GM23338 (cell line): ENCODE measurements at regions not wholly inside any gene's neighbourhood (a gene's known extent, or its start where the extent isn't known, plus 50 kb on each side); places are given as distances from the start of the nearest gene placed in this dataset.

Experiments used
- ATAC-seq: fragments of 200-7000 bp; cut with Tn5 transposase; 3 replicates; pipeline ENCODE4 v1.9.1; 2020
- DNase-seq: peaks from one replicate; pipeline ENCODE4 v3.0.0-alpha.2; 2015; ENCODE audit warnings: low spot score
- H2AFZ ChIP-seq: fragments of 200-600 bp; sonication (generic); 2 replicates; pipeline ENCODE4 v1.8.0; 2016; ENCODE audit warnings: antibody characterized with exemption, mild to moderate bottlenecking, moderate library complexity
- H3F3A ChIP-seq: fragments of 200-600 bp; sonication (generic); replicated peaks from 2 replicates; pipeline ENCODE4 v1.8.0; 2017; ENCODE audit warnings: antibody characterized with exemption, mixed run types, low read depth
- H3K27ac ChIP-seq: fragments of 200-600 bp; sonication (generic); 2 replicates; pipeline ENCODE4 v1.6.1; 2016; ENCODE audit warnings: low read depth
- H3K27me3 ChIP-seq: fragments of 200-600 bp; sonication (generic); 2 replicates; pipeline ENCODE4 v1.8.0; 2016; ENCODE audit warnings: mild to moderate bottlenecking, mixed run types, moderate library complexity; ENCODE audit not compliant: insufficient read depth
- H3K36me3 ChIP-seq: fragments of 200-600 bp; sonication (generic); 2 replicates; pipeline ENCODE4 v1.8.0; 2016; ENCODE audit warnings: mild to moderate bottlenecking; ENCODE audit not compliant: insufficient read depth
- H3K4me1 ChIP-seq: fragments of 200-600 bp; sonication (generic); 2 replicates; pipeline ENCODE4 v1.8.0; 2016; ENCODE audit warnings: mild to moderate bottlenecking, moderate library complexity; ENCODE audit not compliant: insufficient read depth
- H3K4me2 ChIP-seq: fragments of 200-600 bp; sonication (generic); 2 replicates; pipeline ENCODE4 v1.7.1; 2017; ENCODE audit warnings: mixed run types
- H3K4me3 ChIP-seq: fragments of 200-600 bp; sonication (generic); 2 replicates; pipeline ENCODE4 v1.6.1; 2016; ENCODE audit warnings: mixed run types
- H3K79me2 ChIP-seq: fragments of 200-600 bp; sonication (generic); replicated peaks from 2 replicates; pipeline ENCODE4 v1.8.0; 2017; ENCODE audit warnings: mild to moderate bottlenecking; ENCODE audit not compliant: insufficient read depth
- H3K9me2 ChIP-seq: fragments of 200-600 bp; sonication (generic); 2 replicates; pipeline ENCODE4 v1.8.0; 2017; ENCODE audit not compliant: insufficient read depth
- H4K20me1 ChIP-seq: fragments of 200-600 bp; sonication (generic); replicated peaks from 2 replicates; pipeline ENCODE4 v1.8.0; 2017; ENCODE audit warnings: mild to moderate bottlenecking; ENCODE audit not compliant: insufficient read depth
- H3K27ac Mint-ChIP-seq: 2 replicates; pipeline ENCODE4 v1.8.0; 2020; ENCODE audit warnings: inconsistent platforms, mild to moderate bottlenecking, moderate library complexity, mixed read lengths
- H3K27me3 Mint-ChIP-seq: 3 replicates; pipeline ENCODE4 v1.8.0; 2022; ENCODE audit warnings: low read depth, mild to moderate bottlenecking, moderate library complexity, mixed read lengths, inconsistent platforms; ENCODE audit not compliant: insufficient read depth, poor library complexity
- H3K36me3 Mint-ChIP-seq: 3 replicates; pipeline ENCODE4 v1.8.0; 2021; ENCODE audit warnings: low read depth, mild to moderate bottlenecking, inconsistent platforms, moderate library complexity, mixed read lengths
- H3K4me1 Mint-ChIP-seq: 3 replicates; pipeline ENCODE4 v1.8.0; 2020; ENCODE audit warnings: mild to moderate bottlenecking, inconsistent platforms, mixed read lengths
- H3K4me3 Mint-ChIP-seq: 3 replicates; pipeline ENCODE4 v1.8.0; 2021; ENCODE audit warnings: moderate library complexity, mild to moderate bottlenecking, inconsistent platforms, mixed read lengths
- H3K9me3 Mint-ChIP-seq: 3 replicates; pipeline ENCODE4 v1.8.0; 2020; ENCODE audit warnings: moderate library complexity, mild to moderate bottlenecking, inconsistent platforms, mixed read lengths
- CREB1 ChIP-seq: fragments of 250-450 bp; sonication (Bioruptor Pico); IDR thresholded peaks from 2 replicates; pipeline ENCODE4 v1.5.0; 2020; ENCODE audit warnings: low read depth, mild to moderate bottlenecking, moderate library complexity
- EZH2phosphoT487 ChIP-seq: fragments of 200-600 bp; sonication (generic); IDR thresholded peaks from one replicate; pipeline ENCODE4 v1.8.1; 2018; ENCODE audit warnings: antibody characterized with exemption; ENCODE audit not compliant: unreplicated experiment
- STAT1 ChIP-seq: IDR thresholded peaks from one replicate; pipeline ENCODE4 v1.6.1; 2016; ENCODE audit warnings: antibody characterized with exemption; ENCODE audit not compliant: unreplicated experiment
- ZNF114 ChIP-seq: fragments of 250-450 bp; sonication (Bioruptor Pico); IDR thresholded peaks from 2 replicates; pipeline ENCODE4 v1.5.0; 2020; ENCODE audit warnings: mild to moderate bottlenecking, moderate library complexity
- ZNF462 ChIP-seq: fragments of 250-450 bp; sonication (Bioruptor Pico); IDR thresholded peaks from 2 replicates; pipeline ENCODE4 v1.5.0; 2020; ENCODE audit warnings: mild to moderate bottlenecking, moderate library complexity

- H3K9me3 Mint-ChIP-seq, result no peaks in the 10 kb centered on the region
- no peak overlapping the region for H3K4me2 ChIP-seq
- no peak overlapping the region for H3K27ac ChIP-seq
- no peak for DNase-seq
- H3K27me3 ChIP-seq, result no peaks in the 10 kb centered on the region
- H2AFZ ChIP-seq, result no peak overlapping the region
- H3K27me3 Mint-ChIP-seq, result no peaks in the 10 kb centered on the region
- no peaks in the 10 kb centered on the region for H3K4me1 ChIP-seq
- H3K4me3 Mint-ChIP-seq, result no peak overlapping the region
- no peaks in the 10 kb centered on the region for H3K36me3 Mint-ChIP-seq
- H3K36me3 ChIP-seq, result no peaks in the 10 kb centered on the region
- no peaks in the 10 kb centered on the region for H3K79me2 ChIP-seq
- TF ChIP-seq ZNF462 (no peak), STAT1 (no peak), ZNF114 (no peak)
- ATAC-seq, result no peak
- H3F3A ChIP-seq, result no peaks in the 10 kb centered on the region
- no peaks in the 10 kb centered on the region for H3K9me2 ChIP-seq
- H3K4me1 Mint-ChIP-seq, result peaks cover 16% of the 10 kb centered on the region
- no peak overlapping the region for H3K27ac Mint-ChIP-seq
- no peaks in the 10 kb centered on the region for H4K20me1 ChIP-seq
- H3K4me3 ChIP-seq, result no peak overlapping the region
Measured at GRCh38 chr16:86891631-86892030, 313.3 kb downstream of the FOXL1 start.

GRCh38 chr16:86892509-86892908, 314.2 kb downstream of the FOXL1 start:
- Mint-ChIP-seq H3K9me3 (no peaks in the 10 kb centered on the region), H3K27me3 (no peaks in the 10 kb centered on the region), H3K4me3 (no peak overlapping the region), H3K4me1 (peaks cover 16% of the 10 kb centered on the region), H3K36me3 (no peaks in the 10 kb centered on the region), H3K27ac (no peak overlapping the region)
- no peaks in the 10 kb centered on the region for H3K27me3 ChIP-seq
- H3K27ac ChIP-seq, result no peak overlapping the region
- no peaks in the 10 kb centered on the region for H3K9me2 ChIP-seq
- H3K4me1 ChIP-seq, result no peaks in the 10 kb centered on the region
- ATAC-seq (no peak), DNase-seq (no peak)
- H3K79me2 ChIP-seq, result no peaks in the 10 kb centered on the region
- no peaks in the 10 kb centered on the region for H4K20me1 ChIP-seq
- H3K36me3 ChIP-seq, result no peaks in the 10 kb centered on the region
- no peak overlapping the region for H2AFZ ChIP-seq
- H3K4me3 ChIP-seq, result no peak overlapping the region
- no peaks in the 10 kb centered on the region for H3F3A ChIP-seq
- no peak overlapping the region for H3K4me2 ChIP-seq
- TF ChIP-seq ZNF462, result no peak
- no peak for TF ChIP-seq STAT1
- no peak for TF ChIP-seq CREB1 (CRISPR knock-in tag)
- no peak for TF ChIP-seq ZNF114
- TF ChIP-seq EZH2phosphoT487, result no peak
